NCI-H2107 (cell line): ENCODE measurements at regions not wholly inside any gene's neighbourhood (a gene's known extent, or its start where the extent isn't known, plus 50 kb on each side); places are given as distances from the start of the nearest gene placed in this dataset.
"Not testable (repeated sequence)": the region's sequence is repeated elsewhere in the genome, so short reads cannot be mapped to it uniquely, and the experiment has no call there.

ENCODE experiments used
- DNase-seq: peaks from one replicate; lab custom pipeline; 2025; lab: John Stamatoyannopoulos, UW

DNA sequence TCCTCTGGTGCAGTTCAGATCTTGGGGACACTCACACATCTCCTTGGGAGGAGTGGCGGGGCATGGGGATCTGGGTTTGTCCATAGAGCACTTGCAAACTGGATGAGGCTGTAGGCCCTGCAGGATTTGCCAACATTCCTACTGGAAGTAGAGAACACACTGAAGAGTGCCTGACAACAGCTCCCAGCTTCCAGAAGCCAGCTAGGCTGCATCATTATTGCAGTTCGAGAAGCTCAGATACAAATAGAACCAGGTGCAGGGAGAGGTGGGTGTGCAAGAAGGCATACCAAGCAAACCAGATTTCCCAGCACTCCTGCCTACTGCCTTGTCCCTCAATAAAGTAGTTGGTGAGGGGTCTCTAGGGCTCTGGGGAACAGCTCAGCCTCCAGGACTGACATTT lies 52.5 kb downstream of the RHOB start:
- DNase-seq: no peak

- DNase-seq: no peak
Observed at GRCh38 chr2:20501974-20502373, 55.1 kb downstream of the RHOB start.

GRCh38 chr2:20502496-20502895 lies 55.6 kb downstream of the RHOB start:
- DNase-seq: not testable (repeated sequence)

DNA sequence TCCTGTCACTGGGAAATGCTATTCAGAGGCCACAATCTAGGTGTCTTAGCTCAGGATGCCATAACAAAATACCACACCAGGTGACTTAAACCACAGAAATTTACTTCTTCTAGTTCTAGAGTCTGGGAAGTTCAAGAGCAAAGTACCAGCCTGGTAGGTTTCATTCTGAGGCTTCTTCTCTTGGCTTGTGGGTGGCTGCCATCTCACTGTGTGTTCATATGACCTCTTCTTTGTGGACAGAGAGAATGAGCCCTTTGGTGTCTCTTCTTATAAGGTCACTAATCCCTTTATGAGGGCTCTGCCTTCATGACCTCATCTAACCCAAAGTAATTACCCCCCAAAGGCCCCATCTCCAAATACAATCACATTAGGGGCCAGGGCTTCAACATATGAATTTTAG lies 57.3 kb downstream of the RHOB start:
- no peak for DNase-seq

DNA sequence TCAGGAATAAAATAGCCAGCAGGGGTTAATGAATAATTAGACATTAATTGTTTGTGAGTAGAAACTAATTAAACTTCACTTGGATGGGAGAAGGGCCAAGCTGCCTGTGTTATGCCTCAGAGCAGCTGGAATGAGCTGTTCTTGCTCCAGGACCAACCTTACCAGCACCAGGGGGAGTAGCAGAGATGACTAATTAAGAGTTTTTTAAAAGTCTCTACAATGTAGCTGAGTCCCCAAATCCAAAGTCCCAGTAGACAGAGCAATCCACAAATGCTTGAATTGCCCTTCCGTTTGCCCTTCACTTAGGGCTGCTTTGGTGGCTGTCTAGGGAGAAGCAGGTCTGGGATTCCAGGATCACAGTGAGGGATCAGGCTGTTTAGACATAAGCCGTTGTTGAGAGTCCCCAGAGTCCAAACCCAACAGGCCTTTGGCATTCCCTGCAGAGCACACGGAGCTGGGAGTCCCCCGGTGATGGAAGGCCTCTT lies 59.4 kb downstream of the RHOB start:
- DNase-seq: no peak

- no peak for DNase-seq
Observed at GRCh38 chr2:20507166-20507692, 60.4 kb downstream of the RHOB start.

- no peak for DNase-seq
Observed at GRCh38 chr2:20507711-20508110, 60.8 kb downstream of the RHOB start.

GRCh38 chr2:20509301-20509769 lies 62.5 kb downstream of the RHOB start:
- DNase-seq: no peak

- peak; percentile 57 for DNase-seq
Observed at GRCh38 chr2:20509770-20510490, 63.1 kb downstream of the RHOB start.

- no peak for DNase-seq
Observed at GRCh38 chr2:20511130-20511529, 64.3 kb downstream of the RHOB start.

GRCh38 chr2:20512061-20512605 lies 65.3 kb downstream of the RHOB start:
- DNase-seq: no peak

GRCh38 chr2:20513946-20514345 lies 67.1 kb downstream of the RHOB start:
- no peak for DNase-seq

DNA sequence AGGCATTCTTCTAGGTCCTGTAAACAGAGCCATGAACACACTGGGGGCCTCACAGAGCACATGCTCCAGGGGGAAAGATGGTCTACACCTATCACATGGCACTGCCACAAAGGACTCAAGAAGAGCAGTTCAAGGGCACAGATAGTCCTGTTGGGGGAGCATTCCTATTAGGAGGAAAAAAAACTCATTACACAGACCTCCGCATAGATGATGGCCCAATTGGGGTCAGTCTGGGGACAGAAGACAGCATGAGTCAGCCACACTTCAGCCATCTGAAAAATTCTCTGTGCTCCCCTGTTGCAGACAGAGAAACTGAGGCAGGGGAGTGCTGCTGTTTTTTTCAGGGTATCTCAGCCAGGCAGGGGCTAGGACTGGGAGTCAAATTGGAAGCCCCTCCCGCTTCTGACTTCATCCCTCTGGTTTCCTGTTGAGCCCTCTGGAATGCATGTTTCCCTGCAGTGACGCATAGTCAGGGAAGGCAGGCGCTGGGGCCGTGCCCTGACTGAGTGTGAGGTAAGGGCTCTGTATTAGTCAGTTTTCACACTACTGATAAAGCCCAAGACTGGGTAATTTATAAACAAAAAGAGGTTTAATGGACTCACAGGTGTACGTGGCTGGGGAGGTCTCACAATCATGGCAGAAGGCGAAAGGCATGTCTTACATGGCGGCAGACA lies 67.9 kb downstream of the RHOB start:
- DNase-seq: no peak

DNA sequence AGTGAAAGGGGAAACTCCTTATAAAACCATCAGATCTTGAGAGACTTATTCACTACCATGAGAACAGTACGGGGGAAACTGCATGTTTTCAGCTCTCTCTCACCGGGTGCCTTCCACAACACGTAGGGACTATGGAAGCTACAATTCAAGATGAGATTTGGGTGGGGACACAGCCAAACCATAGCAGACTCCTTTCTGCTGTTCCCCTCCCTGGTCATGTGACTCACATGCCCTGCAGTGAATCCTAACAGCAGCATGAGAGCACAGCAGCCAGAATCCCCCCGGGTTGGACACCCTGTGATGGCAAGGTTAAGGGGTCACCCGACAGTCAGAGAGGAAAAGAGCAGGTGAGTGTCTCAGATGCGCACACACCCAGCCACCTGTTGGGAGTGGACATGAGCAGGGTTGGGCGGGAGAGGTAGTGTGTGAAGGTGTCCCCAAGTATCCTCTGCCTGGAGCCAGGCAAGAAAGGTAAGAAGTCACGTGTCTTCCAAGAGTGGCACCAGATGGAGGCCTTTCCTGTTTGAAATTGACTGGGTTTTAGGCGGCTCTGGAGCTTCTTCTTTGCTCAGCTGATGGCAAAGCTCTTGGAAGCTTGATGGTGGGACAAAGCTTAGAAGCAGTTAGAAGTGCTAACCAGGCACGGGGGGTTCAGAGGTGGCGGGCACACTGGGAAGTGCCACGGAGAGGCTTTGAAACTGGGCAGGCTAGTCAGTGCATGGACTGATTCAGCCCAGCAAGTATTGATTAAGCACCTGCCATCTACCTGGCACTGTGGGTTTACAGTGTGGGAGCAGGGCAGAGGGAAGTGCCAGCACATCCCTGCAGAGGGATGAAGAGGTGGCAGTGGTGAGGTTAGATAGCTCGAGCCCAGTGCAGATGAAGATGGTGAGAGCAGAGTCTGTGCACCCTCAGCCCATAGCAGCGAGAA lies 68.7 kb downstream of the RHOB start:
- DNase-seq: no peak

GRCh38 chr2:20516291-20516645 lies 69.4 kb downstream of the RHOB start:
- no peak for DNase-seq

DNA sequence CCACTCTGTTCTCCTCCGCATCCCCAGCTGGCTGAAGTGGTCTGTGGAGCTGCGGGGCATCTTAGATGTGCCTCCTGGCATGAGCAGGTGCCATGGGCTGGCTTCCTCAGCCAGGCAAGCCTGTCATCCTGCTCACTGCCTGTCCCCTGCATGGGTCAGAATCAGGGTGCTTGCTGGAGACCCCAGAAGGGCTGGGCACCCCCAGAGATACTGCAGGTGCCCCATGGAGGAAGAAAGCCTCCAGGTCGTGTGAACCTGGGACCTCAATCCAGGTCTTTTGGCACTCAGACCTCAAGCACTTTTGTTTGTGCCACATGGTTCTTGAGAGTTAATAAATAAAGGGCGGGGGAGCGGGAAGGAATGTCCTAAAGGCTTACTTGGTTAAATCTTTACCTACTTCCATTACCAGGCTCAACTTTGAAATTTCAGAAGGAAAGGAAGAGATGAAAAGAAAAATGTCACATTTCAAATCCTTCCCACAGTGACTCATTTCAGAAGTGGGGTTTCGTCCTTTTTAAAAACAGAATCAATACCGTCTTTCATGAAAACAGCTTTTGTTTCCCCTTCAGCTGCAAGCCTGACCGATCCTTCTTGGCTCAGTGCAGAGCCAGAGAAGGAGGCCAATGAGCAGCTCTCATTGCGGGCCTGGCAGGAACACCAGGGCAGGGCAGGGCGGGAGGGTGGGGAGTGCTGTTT lies 69.9 kb downstream of the RHOB start:
- no peak for DNase-seq

GRCh38 chr2:20519309-20519708 lies 72.4 kb downstream of the RHOB start:
- DNase-seq: no peak

- no peak for DNase-seq
Observed at GRCh38 chr2:20520128-20520527, 73.3 kb downstream of the RHOB start.

DNA sequence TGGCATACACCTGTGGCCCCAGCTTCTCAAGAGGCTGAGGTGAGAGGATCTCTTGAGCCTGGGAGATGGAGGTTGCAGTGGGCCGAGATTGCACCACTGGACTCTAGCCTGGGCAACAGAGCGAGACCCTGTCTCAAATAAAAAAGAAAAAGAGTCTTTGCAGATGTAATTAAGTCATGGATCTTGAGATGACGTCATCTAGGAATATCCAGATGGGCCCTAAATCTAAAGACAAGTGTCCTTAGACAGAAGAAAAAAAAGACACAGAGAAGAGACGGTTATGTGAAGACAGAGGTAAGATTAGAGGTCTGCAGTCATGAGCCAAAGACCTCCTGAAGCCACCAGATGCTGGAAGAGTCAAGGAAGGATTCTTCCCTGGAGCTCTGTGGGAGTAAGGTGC lies 74.3 kb downstream of the RHOB start:
- no peak for DNase-seq

DNA sequence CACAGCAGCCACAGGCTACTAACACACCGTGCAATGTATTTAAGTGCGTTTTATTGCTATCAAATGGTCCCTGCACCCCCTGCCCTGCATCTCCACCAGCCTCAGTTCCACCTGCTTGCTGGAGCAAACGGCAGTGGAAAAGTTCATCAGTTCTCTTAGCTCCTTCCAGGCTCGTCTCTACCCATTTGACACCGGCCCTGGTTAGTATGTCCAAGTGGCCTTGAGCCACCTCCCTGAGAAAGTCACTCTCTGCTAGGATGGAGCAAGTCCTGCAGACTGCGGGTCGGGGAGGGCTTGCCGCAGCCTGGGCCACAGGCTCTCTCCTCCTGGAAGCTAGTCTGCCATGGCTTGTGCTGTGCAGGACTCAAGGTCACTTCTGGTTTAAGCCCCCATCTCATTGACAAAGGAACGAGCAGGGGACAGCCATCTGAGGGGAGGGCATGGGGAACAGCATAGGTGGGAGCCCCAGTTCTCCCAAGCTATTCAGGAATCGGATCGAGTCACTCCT lies 74.9 kb downstream of the RHOB start:
- DNase-seq: no peak
